RWPE2 (cell line): ENCODE measurements at regions not wholly inside any gene's neighbourhood (a gene's known extent, or its start where the extent isn't known, plus 50 kb on each side); places are given as distances from the start of the nearest gene placed in this dataset.

ENCODE experiments used
- ATAC-seq: fragments of 200-7000 bp; cut with Tn5 transposase; 3 replicates; pipeline ENCODE4 v1.9.1; 2021; ENCODE audit warnings: low read depth
- DNase-seq: peaks from one replicate; pipeline ENCODE4 v3.0.0-alpha.2; 2020; ENCODE audit warnings: low spot score
- H3K27ac ChIP-seq: fragments of 450-650 bp; 2 replicates; pipeline ENCODE4 v1.5.1; 2017; ENCODE audit warnings: mild to moderate bottlenecking; ENCODE audit not compliant: poor library complexity, severe bottlenecking
- H3K27me3 ChIP-seq: fragments of 250-450 bp; sonication (Bioruptor Pico); 2 replicates; pipeline ENCODE4 v1.5.1; 2021; ENCODE audit warnings: mild to moderate bottlenecking, moderate library complexity; ENCODE audit not compliant: insufficient read depth, poor library complexity, severe bottlenecking
- H3K36me3 ChIP-seq: fragments of 250-450 bp; sonication (Bioruptor Pico); 2 replicates; pipeline ENCODE4 v1.5.1; 2020; ENCODE audit warnings: low read depth, mild to moderate bottlenecking, moderate library complexity
- H3K4me1 ChIP-seq: fragments of 250-450 bp; sonication (Bioruptor Pico); 2 replicates; pipeline ENCODE4 v1.5.1; 2021; ENCODE audit warnings: mild to moderate bottlenecking, moderate library complexity; ENCODE audit not compliant: insufficient read depth, poor library complexity, severe bottlenecking
- H3K4me3 ChIP-seq: fragments of 250-450 bp; sonication (Bioruptor Pico); 2 replicates; pipeline ENCODE4 v1.5.1; 2021; ENCODE audit warnings: mild to moderate bottlenecking, moderate library complexity; ENCODE audit not compliant: severe bottlenecking
- H3K9me3 ChIP-seq: fragments of 250-450 bp; sonication (Bioruptor Pico); 2 replicates; pipeline ENCODE4 v1.5.1; 2021; ENCODE audit warnings: mild to moderate bottlenecking, moderate library complexity; ENCODE audit not compliant: severe bottlenecking
- CTCF ChIP-seq: fragments of 450-650 bp; IDR thresholded peaks from one replicate; pipeline ENCODE4 v1.5.1; 2017; ENCODE audit warnings: mild to moderate bottlenecking, moderate library complexity; ENCODE audit not compliant: poor library complexity, severe bottlenecking

- no peak for TF ChIP-seq CTCF
- no peak overlapping the region for H3K4me3 ChIP-seq
- H3K4me1 ChIP-seq: no peaks in the 10 kb centered on the region
- no peaks in the 10 kb centered on the region for H3K9me3 ChIP-seq
- no peak for ATAC-seq
- H3K27me3 ChIP-seq: no peaks in the 10 kb centered on the region
- no peaks in the 10 kb centered on the region for H3K36me3 ChIP-seq
- no peak for DNase-seq
- H3K27ac ChIP-seq: no peak overlapping the region
These were observed 167.6 kb upstream of the POGK start for GRCh38 chr1:166671627-166672026.

- H3K4me1 ChIP-seq: no peaks in the 10 kb centered on the region
- TF ChIP-seq CTCF: no peak
- no peaks in the 10 kb centered on the region for H3K36me3 ChIP-seq
- ATAC-seq (no peak), DNase-seq (no peak)
- no peak overlapping the region for H3K4me3 ChIP-seq
- no peaks in the 10 kb centered on the region for H3K27me3 ChIP-seq
- H3K9me3 ChIP-seq: no peaks in the 10 kb centered on the region
- H3K27ac ChIP-seq: no peak overlapping the region
These were observed 165.6 kb upstream of the POGK start for GRCh38 chr1:166673722-166674121.

- ATAC-seq (no peak), DNase-seq (no peak)
- H3K27ac ChIP-seq: no peak overlapping the region
- no peaks in the 10 kb centered on the region for H3K27me3 ChIP-seq
- no peaks in the 10 kb centered on the region for H3K9me3 ChIP-seq
- no peak overlapping the region for H3K4me3 ChIP-seq
- H3K36me3 ChIP-seq: no peaks in the 10 kb centered on the region
- no peak for TF ChIP-seq CTCF
- H3K4me1 ChIP-seq: no peaks in the 10 kb centered on the region
These were observed 164.1 kb upstream of the POGK start for GRCh38 chr1:166675213-166675612.

DNA sequence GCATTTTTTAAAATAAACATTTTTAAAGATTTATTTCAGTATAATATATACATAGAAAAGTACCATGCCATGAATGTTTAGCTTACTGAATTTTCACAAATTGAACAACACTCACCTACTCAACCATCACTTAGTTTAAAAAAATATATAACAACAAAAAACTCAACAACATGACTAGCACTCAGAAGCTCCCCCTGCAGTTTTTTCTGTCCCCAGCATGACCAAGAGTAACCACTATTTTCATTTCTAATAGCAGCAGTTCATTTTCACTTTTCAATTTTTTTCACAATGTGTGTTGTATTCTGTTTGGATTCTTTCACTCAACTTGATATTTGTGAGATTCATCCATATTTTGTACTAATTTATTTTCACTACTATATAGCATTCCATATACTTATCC is 162.3 kb upstream of the POGK start:
- H3K36me3 ChIP-seq: no peaks in the 10 kb centered on the region
- H3K4me3 ChIP-seq: no peak overlapping the region
- no peak for DNase-seq
- no peaks in the 10 kb centered on the region for H3K4me1 ChIP-seq
- H3K27ac ChIP-seq: no peak overlapping the region
- H3K27me3 ChIP-seq: no peaks in the 10 kb centered on the region
- TF ChIP-seq CTCF: no peak
- no peaks in the 10 kb centered on the region for H3K9me3 ChIP-seq
- no peak for ATAC-seq

DNA sequence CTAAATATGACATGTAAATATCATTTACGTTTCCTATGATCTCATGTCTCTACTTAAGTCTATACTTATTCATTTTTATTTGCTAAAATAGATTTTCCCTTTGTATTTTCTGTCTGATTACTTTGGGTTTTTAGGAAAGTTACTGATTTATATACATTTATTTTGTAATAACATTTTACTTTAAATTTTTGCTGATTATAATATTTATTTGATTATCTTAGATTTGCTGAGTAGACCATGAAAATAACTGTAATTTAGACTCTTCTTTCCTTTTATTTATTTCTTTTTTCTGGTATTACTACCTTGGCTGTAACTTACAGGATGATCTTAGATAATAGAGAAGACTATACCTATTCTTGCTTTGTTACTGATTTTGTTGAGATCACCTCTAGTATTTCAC is 159.9 kb upstream of the POGK start:
- no peaks in the 10 kb centered on the region for H3K36me3 ChIP-seq
- H3K4me1 ChIP-seq: no peaks in the 10 kb centered on the region
- TF ChIP-seq CTCF: no peak
- H3K27ac ChIP-seq: no peak overlapping the region
- no peaks in the 10 kb centered on the region for H3K27me3 ChIP-seq
- H3K9me3 ChIP-seq: no peaks in the 10 kb centered on the region
- no peak overlapping the region for H3K4me3 ChIP-seq
- no peak for DNase-seq
- ATAC-seq: no peak
